GM23248 (cell line): ENCODE measurements at regions not wholly inside any gene's neighbourhood (a gene's known extent, or its start where the extent isn't known, plus 50 kb on each side); places are given as distances from the start of the nearest gene placed in this dataset.
"Not testable (repeated sequence)": the region's sequence is repeated elsewhere in the genome, so short reads cannot be mapped to it uniquely, and the experiment has no call there.

Experiments
- DNase-seq: peaks from one replicate; pipeline ENCODE4 v3.0.0-alpha.2; 2015
- H2AFZ ChIP-seq: fragments of 200-600 bp; sonication (generic); 2 replicates; pipeline ENCODE4 v1.6.1; 2016; ENCODE audit warnings: antibody characterized with exemption
- H3F3A ChIP-seq: fragments of 200-600 bp; sonication (generic); 2 replicates; pipeline ENCODE4 v1.6.1; 2016; ENCODE audit warnings: mild to moderate bottlenecking, antibody characterized with exemption, mixed run types; ENCODE audit not compliant: insufficient read depth
- H3K27ac ChIP-seq: fragments of 200-600 bp; sonication (generic); 2 replicates; pipeline ENCODE4 v1.5.1; 2016; ENCODE audit warnings: mild to moderate bottlenecking
- H3K27me3 ChIP-seq: fragments of 200-600 bp; sonication (generic); replicated peaks from 2 replicates; pipeline ENCODE4 v1.6.1; 2016; ENCODE audit warnings: mild to moderate bottlenecking; ENCODE audit not compliant: insufficient read depth
- H3K36me3 ChIP-seq: fragments of 200-600 bp; sonication (generic); 2 replicates; pipeline ENCODE4 v1.6.1; 2016; ENCODE audit warnings: low read depth, mild to moderate bottlenecking
- H3K4me1 ChIP-seq: fragments of 200-600 bp; sonication (generic); 2 replicates; pipeline ENCODE4 v1.6.1; 2016; ENCODE audit warnings: mild to moderate bottlenecking; ENCODE audit not compliant: insufficient read depth
- H3K4me2 ChIP-seq: fragments of 200-600 bp; sonication (generic); one replicate; pipeline ENCODE4 v1.6.1; 2016; ENCODE audit warnings: mild to moderate bottlenecking; ENCODE audit not compliant: unreplicated experiment
- H3K4me3 ChIP-seq: fragments of 200-600 bp; sonication (generic); 2 replicates; pipeline ENCODE4 v1.5.1; 2016; ENCODE audit warnings: mild to moderate bottlenecking
- H3K79me2 ChIP-seq: fragments of 200-600 bp; sonication (generic); 2 replicates; pipeline ENCODE4 v1.6.1; 2016; ENCODE audit warnings: mild to moderate bottlenecking; ENCODE audit not compliant: insufficient read depth
- H3K9ac ChIP-seq: fragments of 200-600 bp; sonication (generic); 2 replicates; pipeline ENCODE4 v1.6.1; 2016; ENCODE audit warnings: mild to moderate bottlenecking
- H3K9me2 ChIP-seq: fragments of 200-600 bp; sonication (generic); 2 replicates; pipeline ENCODE4 v1.6.1; 2016; ENCODE audit warnings: mixed run types, mild to moderate bottlenecking, moderate library complexity; ENCODE audit not compliant: insufficient read depth
- H3K9me3 ChIP-seq: fragments of 200-600 bp; sonication (generic); one replicate; pipeline ENCODE4 v1.6.1; 2017; ENCODE audit warnings: low read depth
- H4K20me1 ChIP-seq: fragments of 200-600 bp; sonication (generic); 2 replicates; pipeline ENCODE4 v1.6.0; 2016; ENCODE audit not compliant: insufficient read depth
- EZH2 ChIP-seq: fragments of 200-600 bp; sonication (generic); IDR thresholded peaks from 2 replicates; pipeline ENCODE4 v1.6.1; 2018; ENCODE audit warnings: antibody characterized with exemption, mild to moderate bottlenecking; ENCODE audit not compliant: insufficient read depth, poor library complexity, severe bottlenecking
- EZH2phosphoT487 ChIP-seq: fragments of 200-600 bp; sonication (generic); IDR thresholded peaks from 2 replicates; pipeline ENCODE4 v1.6.1; 2018; ENCODE audit warnings: antibody characterized with exemption, moderate library complexity, mild to moderate bottlenecking, low read depth; ENCODE audit not compliant: insufficient read depth
- WGBS, 2 experiments: methylation state at CpG; one replicate each; pipeline ENCODE4 v1.1.6; 2015 to 2017; ENCODE audit warnings: low lambda C conversion rate in 2 of 2, low coverage in 1 of 2; ENCODE audit errors: missing lambda C conversion rate in 2 of 2; 5-methylcytosine and 5-hydroxymethylcytosine counted together
- in situ Hi-C: fragments of 300-500 bp; cut with MboI; formaldehyde crosslinking; loops from 2 replicates; pipeline ENCODE4 v1.15.0; 2020

DNA sequence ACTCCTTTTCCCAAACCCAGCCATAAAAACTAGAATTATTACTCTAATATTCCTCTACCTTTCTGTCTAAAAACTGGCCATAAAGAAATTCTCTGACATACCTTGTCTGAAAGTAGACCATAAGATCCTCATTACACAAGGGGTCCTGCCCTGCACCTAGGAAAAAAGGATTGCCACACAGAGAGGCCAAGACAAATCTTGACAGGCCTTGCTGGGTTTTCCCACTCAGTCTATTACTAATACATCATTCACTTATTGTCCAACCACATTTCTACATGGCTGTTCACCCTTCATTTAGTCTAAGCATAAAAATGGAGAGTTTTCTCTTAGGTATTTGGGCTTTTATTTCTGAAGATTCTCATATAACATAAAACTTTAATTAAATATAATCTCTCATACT lies 319.8 kb downstream of the PCDH20 start:
- Histone ChIP-seq H3K9me3 (no peaks in the 10 kb centered on the region), H3K27me3 (no peaks in the 10 kb centered on the region), H3K4me1 (no peaks in the 10 kb centered on the region), H3K79me2 (no peaks in the 10 kb centered on the region), H3K9me2 (no peaks in the 10 kb centered on the region), H3K4me3 (no peak overlapping the region), H3F3A (no peaks in the 10 kb centered on the region), H3K27ac (no peak overlapping the region), H3K9ac (no peak overlapping the region), H2AFZ (no peak overlapping the region), H4K20me1 (no peaks in the 10 kb centered on the region), H3K36me3 (no peaks in the 10 kb centered on the region), H3K4me2 (no peak overlapping the region)
- TF ChIP-seq EZH2phosphoT487, result no peak
- TF ChIP-seq EZH2, result no peak
- in situ Hi-C loops, result no loop called here
- no peak for DNase-seq

- Histone ChIP-seq H3K9me3 (no peaks in the 10 kb centered on the region), H3F3A (no peaks in the 10 kb centered on the region), H3K36me3 (no peaks in the 10 kb centered on the region), H3K9me2 (no peaks in the 10 kb centered on the region), H3K79me2 (no peaks in the 10 kb centered on the region), H3K4me2 (no peak overlapping the region), H3K4me1 (no peaks in the 10 kb centered on the region), H4K20me1 (no peaks in the 10 kb centered on the region), H3K9ac (no peak overlapping the region), H2AFZ (no peak overlapping the region), H3K4me3 (no peak overlapping the region), H3K27me3 (no peaks in the 10 kb centered on the region), H3K27ac (no peak overlapping the region)
- in situ Hi-C loops, result no loop called here
- DNase-seq, result no peak
- TF ChIP-seq EZH2 (no peak), EZH2phosphoT487 (no peak)
Observed at GRCh38 chr13:61094865-61095264, 320.8 kb downstream of the PCDH20 start.

DNA sequence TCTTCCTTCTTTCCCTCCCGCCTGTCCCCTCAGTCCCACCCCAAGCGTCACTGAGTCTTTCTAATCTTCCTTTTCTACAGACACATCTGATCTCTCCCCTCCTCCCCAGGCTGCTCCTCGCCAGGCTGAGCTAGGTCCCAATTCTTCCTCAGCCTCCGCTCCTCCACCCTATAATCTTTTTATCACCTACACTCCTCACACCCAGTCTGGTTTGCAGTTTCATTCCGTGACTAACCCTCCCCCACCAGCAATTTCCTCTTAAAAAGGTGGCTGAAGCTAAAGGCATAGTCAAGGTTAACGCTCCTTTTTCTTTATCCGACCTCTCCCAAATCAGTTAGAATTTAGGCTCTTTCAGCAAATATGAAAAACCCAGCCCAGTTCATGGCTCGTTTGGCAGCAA lies 325.8 kb downstream of the PCDH20 start:
- H3K9me3 ChIP-seq, DNase-seq, H3K4me2 ChIP-seq, H3K4me1 ChIP-seq, H3K27ac ChIP-seq, H3F3A ChIP-seq, H4K20me1 ChIP-seq, H3K4me3 ChIP-seq, H3K27me3 ChIP-seq, in situ Hi-C loops, H2AFZ ChIP-seq, H3K9ac ChIP-seq, H3K9me2 ChIP-seq, H3K36me3 ChIP-seq, H3K79me2 ChIP-seq: not testable (repeated sequence)
- WGBS, 2 experiments, result 30 to 31% methylated on average over 8 of the region's 8 CpGs

GRCh38 chr13:61086087-61086486 lies 329.6 kb downstream of the PCDH20 start:
- Histone ChIP-seq H3K27ac (no peak overlapping the region), H3K4me1 (no peaks in the 10 kb centered on the region), H3K79me2 (no peaks in the 10 kb centered on the region), H2AFZ (no peak overlapping the region), H3K9ac (no peak overlapping the region), H4K20me1 (no peaks in the 10 kb centered on the region), H3K9me3 (no peaks in the 10 kb centered on the region), H3K27me3 (no peaks in the 10 kb centered on the region), H3F3A (no peaks in the 10 kb centered on the region), H3K9me2 (no peaks in the 10 kb centered on the region), H3K4me2 (no peak overlapping the region), H3K4me3 (no peak overlapping the region), H3K36me3 (no peaks in the 10 kb centered on the region)
- in situ Hi-C loops, result no loop called here
- DNase-seq, result no peak
- WGBS, 2 experiments, result 12 to 19% methylated on average over 1 of the region's 1 CpG
- TF ChIP-seq EZH2 (no peak), EZH2phosphoT487 (no peak)

GRCh38 chr13:61084988-61085387 lies 330.7 kb downstream of the PCDH20 start:
- TF ChIP-seq EZH2 (no peak), EZH2phosphoT487 (no peak)
- Histone ChIP-seq H3K4me1 (no peaks in the 10 kb centered on the region), H3K36me3 (no peaks in the 10 kb centered on the region), H4K20me1 (no peaks in the 10 kb centered on the region), H3K27me3 (no peaks in the 10 kb centered on the region), H3K9me3 (no peaks in the 10 kb centered on the region), H3K79me2 (no peaks in the 10 kb centered on the region), H3K4me3 (no peak overlapping the region), H3F3A (no peaks in the 10 kb centered on the region), H3K9me2 (no peaks in the 10 kb centered on the region), H3K27ac (no peak overlapping the region), H2AFZ (no peak overlapping the region), H3K9ac (no peak overlapping the region), H3K4me2 (no peak overlapping the region)
- in situ Hi-C loops, result no loop called here
- no peak for DNase-seq
